ENCODE measurements at regions not wholly inside any gene's neighbourhood (a gene's known extent, or its start where the extent isn't known, plus 50 kb on each side); places are given as distances from the start of the nearest gene placed in this dataset.

- TF ChIP-seq, protein P1, sequence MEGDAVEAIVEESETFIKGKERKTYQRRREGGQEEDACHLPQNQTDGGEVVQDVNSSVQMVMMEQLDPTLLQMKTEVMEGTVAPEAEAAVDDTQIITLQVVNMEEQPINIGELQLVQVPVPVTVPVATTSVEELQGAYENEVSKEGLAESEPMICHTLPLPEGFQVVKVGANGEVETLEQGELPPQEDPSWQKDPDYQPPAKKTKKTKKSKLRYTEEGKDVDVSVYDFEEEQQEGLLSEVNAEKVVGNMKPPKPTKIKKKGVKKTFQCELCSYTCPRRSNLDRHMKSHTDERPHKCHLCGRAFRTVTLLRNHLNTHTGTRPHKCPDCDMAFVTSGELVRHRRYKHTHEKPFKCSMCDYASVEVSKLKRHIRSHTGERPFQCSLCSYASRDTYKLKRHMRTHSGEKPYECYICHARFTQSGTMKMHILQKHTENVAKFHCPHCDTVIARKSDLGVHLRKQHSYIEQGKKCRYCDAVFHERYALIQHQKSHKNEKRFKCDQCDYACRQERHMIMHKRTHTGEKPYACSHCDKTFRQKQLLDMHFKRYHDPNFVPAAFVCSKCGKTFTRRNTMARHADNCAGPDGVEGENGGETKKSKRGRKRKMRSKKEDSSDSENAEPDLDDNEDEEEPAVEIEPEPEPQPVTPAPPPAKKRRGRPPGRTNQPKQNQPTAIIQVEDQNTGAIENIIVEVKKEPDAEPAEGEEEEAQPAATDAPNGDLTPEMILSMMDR (IDR thresholded peaks at IDR 0.05), result no peak
- TF ChIP-seq POLR2A (IDR thresholded peaks at IDR 0.05), result no peak
Observed at GRCh38 chr1:118485757-118486156, 300.7 kb upstream of the SPAG17 start.

Measured in lower leg skin (tissue), 3 donors.